ENCODE measurements at regions not wholly inside any gene's neighbourhood (a gene's known extent, or its start where the extent isn't known, plus 50 kb on each side); places are given as distances from the start of the nearest gene placed in this dataset.

DNA sequence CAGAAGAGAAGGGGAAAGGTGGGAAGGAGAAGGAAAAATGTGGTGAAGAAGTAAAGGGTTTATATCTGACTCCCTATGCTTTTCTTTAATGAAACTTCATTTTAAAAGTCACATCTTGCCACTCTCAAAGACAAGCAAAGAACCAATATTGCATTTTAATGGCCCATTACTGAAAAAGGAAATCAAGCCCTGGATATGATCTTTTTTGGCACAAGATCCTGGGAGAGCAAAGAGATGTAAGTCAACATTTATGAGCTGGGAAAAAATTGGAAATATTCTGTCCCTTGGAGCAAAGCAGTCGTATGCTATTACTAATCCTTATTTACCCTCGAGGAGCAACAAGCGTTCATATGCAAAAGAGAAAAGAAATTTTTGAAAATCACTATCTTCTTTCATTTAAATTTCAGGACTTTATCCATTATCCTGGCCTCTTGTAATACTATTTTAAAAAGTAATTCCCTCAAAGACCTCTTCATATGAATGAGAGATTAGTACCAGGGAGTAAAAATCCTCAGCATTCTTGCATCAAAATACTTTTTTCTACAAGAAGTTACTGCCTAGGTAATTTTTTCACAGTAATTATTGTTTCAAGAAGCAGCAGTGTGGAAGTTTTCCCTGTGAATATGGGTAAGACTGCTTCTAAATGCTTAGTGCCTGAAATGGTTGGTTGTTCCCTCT lies 435.3 kb upstream of the PDZRN3 start:
- no peak for TF ChIP-seq TAF1 (IDR thresholded peaks at IDR 0.05; ENCODE audit: borderline replicate concordance, insufficient read depth, low read length)
- no peak for TF ChIP-seq SIN3A (IDR thresholded peaks at IDR 0.05; ENCODE audit: borderline replicate concordance, insufficient read depth, low read length)
- TF ChIP-seq POLR2AphosphoS5 (IDR thresholded peaks at IDR 0.05; ENCODE audit: low read depth, low read length), result no peak
- TF ChIP-seq, protein P1, sequence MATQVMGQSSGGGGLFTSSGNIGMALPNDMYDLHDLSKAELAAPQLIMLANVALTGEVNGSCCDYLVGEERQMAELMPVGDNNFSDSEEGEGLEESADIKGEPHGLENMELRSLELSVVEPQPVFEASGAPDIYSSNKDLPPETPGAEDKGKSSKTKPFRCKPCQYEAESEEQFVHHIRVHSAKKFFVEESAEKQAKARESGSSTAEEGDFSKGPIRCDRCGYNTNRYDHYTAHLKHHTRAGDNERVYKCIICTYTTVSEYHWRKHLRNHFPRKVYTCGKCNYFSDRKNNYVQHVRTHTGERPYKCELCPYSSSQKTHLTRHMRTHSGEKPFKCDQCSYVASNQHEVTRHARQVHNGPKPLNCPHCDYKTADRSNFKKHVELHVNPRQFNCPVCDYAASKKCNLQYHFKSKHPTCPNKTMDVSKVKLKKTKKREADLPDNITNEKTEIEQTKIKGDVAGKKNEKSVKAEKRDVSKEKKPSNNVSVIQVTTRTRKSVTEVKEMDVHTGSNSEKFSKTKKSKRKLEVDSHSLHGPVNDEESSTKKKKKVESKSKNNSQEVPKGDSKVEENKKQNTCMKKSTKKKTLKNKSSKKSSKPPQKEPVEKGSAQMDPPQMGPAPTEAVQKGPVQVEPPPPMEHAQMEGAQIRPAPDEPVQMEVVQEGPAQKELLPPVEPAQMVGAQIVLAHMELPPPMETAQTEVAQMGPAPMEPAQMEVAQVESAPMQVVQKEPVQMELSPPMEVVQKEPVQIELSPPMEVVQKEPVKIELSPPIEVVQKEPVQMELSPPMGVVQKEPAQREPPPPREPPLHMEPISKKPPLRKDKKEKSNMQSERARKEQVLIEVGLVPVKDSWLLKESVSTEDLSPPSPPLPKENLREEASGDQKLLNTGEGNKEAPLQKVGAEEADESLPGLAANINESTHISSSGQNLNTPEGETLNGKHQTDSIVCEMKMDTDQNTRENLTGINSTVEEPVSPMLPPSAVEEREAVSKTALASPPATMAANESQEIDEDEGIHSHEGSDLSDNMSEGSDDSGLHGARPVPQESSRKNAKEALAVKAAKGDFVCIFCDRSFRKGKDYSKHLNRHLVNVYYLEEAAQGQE (IDR thresholded peaks at IDR 0.05; ENCODE audit: insufficient read depth in 1 of 2, low read depth in 2 of 2, low read length in 2 of 2), result no peak
- no peak for TF ChIP-seq FOXP2 (optimal IDR thresholded peaks at IDR 0.05; ENCODE audit: borderline replicate concordance, extremely low read depth, extremely low read length, insufficient read depth)

All from PFSK-1 (cell line).